HCT116 (cell line): ENCODE measurements at regions not wholly inside any gene's neighbourhood (a gene's known extent, or its start where the extent isn't known, plus 50 kb on each side); places are given as distances from the start of the nearest gene placed in this dataset.

ENCODE experiments used
- EZH2 ChIP-seq: fragments of 200-600 bp; sonication (generic); IDR thresholded peaks from 2 replicates; pipeline ENCODE4 v1.6.1; 2017; ENCODE audit warnings: antibody characterized with exemption, mixed run types
- POLR2AphosphoS5 ChIP-seq: IDR thresholded peaks from 2 replicates; pipeline ENCODE4 v1.6.1; 2011; ENCODE audit warnings: mild to moderate bottlenecking, low read depth, low read length, moderate library complexity
- TF ChIP-seq, protein P1 (sequence below), 3 experiments: fragments of 200-600 bp in 1 of 3; sonication (generic) in 1 of 3; IDR thresholded peaks in 2 of 3; conservative IDR thresholded peaks in 1 of 3; 2 replicates each; pipeline ENCODE4 v1.5.1; 2012 to 2017; ENCODE audit warnings: low read depth in 2 of 3, low read length in 2 of 3, antibody characterized with exemption in 1 of 3, borderline replicate concordance in 1 of 3, control low read depth in 1 of 3, mild to moderate bottlenecking in 1 of 3, mixed read lengths in 1 of 3, mixed run types in 1 of 3, moderate library complexity in 1 of 3; ENCODE audit not compliant: insufficient read depth in 1 of 3

DNA sequence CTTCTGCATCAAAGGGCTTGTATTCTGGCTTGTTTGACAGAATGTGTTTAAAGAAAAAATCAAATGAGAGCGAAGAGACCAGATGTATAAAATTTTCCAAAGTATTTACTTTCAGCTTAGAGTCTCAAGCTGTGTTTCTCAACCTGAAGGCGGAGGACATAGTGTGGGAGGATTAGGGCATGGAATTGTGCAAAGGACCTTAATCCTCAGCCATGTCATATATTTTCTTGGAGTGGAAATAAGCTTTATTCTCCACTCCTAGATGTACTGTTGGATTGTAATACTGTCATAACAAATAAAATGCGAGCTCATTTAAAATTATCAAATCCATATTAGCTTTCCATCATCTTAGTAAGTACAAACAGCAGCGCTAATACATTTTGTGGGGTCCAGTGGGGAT, 154.0 kb downstream of the PAH start:
- no peak for TF ChIP-seq POLR2AphosphoS5
- no peak for TF ChIP-seq EZH2
- TF ChIP-seq, protein P1, sequence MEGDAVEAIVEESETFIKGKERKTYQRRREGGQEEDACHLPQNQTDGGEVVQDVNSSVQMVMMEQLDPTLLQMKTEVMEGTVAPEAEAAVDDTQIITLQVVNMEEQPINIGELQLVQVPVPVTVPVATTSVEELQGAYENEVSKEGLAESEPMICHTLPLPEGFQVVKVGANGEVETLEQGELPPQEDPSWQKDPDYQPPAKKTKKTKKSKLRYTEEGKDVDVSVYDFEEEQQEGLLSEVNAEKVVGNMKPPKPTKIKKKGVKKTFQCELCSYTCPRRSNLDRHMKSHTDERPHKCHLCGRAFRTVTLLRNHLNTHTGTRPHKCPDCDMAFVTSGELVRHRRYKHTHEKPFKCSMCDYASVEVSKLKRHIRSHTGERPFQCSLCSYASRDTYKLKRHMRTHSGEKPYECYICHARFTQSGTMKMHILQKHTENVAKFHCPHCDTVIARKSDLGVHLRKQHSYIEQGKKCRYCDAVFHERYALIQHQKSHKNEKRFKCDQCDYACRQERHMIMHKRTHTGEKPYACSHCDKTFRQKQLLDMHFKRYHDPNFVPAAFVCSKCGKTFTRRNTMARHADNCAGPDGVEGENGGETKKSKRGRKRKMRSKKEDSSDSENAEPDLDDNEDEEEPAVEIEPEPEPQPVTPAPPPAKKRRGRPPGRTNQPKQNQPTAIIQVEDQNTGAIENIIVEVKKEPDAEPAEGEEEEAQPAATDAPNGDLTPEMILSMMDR (IDR thresholded peaks at IDR 0.05 in 2 of 3, conservative IDR thresholded peaks at IDR 0.05 in 1 of 3; ENCODE audit: borderline replicate concordance in 1 of 3, insufficient read depth in 1 of 3, low read depth in 2 of 3, low read length in 2 of 3) = no peak
